DMS114 treated with DMSO at 0.1 percent for 48 hours (cell line): ENCODE measurements at regions not wholly inside any gene's neighbourhood (a gene's known extent, or its start where the extent isn't known, plus 50 kb on each side); places are given as distances from the start of the nearest gene placed in this dataset.

ENCODE experiments used
- DNase-seq: peaks from one replicate; lab custom pipeline; 2025; ENCODE audit not compliant: unreplicated experiment; lab: John Stamatoyannopoulos, UW

DNA sequence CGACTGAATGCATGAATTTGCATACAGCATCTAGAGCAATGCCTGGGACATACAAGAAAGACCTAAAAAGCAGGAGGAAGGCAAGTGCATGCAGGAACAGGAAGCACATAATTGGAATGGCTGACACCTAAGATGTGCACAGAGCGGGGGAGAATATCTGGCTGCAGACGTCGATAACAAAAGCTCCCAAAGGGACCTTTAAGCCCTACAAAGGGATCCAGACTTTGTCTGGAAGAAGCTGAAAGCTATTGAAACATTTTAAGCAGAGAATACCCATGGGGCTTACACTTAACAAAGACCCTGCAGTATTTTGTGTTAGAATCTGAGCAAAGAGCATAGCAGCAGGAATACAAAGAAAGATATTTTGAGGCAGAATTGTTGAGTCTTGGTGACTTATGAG, 107.4 kb upstream of the CLDN10 start:
- DNase-seq: no peak

DNA sequence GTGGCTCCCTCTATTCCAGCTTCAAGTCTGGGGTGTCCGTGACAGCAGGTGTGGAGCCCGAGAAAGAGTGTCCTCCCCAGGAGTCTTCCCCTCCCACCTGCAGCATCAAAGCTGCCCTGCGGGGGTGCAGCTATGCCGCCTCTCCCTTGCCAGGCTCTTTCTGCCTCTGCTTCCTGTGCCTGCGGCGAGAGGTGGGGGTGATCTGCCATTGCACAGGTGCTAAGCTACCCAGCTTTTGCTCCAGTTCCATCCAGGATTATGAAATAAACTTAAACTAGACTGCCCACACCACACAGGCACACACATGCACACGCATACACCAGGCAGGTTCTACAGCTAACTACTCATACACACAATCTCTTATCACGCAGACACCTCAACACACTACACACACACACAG, 104.7 kb upstream of the CLDN10 start:
- DNase-seq: no peak

DNA sequence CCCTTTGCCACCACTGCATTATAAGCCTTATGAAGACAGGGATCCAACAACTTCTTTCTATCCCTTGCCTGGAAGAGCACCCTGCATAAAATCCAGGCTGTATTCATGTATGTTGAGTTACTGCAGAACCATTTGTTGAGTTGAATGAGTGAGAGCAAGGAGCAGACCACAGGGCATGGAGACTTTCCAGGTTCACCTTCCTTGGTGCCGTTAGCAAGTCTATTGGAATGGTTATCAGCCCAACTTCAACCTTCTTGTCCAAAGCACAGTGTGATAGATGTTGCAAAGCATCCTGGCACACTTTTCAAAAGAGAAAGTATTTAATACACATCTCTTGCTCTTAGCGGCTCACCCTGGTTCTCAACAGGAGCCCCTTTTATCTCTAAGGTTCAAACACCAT, 100.9 kb upstream of the CLDN10 start:
- DNase-seq: no peak

DNA sequence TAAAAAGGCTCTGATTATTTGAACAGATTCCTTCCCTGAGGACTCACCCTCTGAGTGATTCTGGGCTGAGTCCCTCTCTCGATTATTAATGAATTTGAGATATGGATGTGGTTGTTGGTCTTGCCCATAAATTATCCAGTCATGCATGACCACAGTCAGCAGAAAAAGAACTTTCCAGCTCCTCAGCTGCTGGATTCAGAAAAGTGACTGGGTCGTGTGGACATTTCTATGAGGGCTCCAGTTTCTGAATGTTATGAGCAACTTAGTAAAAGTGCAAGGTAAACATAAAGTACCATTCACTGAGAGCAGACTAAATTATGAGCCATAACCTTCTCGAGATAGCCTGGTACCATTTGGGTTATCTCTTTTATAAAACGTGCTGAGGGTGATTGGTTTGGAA, 100.1 kb upstream of the CLDN10 start:
- DNase-seq: no peak

DNA sequence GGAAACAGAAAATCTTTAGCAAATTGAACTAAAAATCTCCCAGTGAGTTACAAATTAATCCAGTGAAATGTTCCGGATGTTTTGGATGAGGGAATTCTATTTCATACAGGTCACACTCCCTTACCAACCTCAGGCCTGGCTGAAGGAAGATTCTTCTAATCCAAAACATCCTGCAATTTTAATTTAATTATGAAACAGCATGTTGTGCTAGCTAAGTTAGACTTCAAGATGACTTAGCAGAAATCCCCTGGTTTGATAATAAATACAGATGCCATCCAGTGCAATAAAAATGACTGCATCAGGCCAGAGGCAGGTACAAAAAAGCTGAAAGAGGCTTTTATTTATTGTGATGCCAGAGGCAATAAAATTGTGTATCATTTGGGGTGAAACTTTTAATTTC, 96.7 kb upstream of the CLDN10 start:
- no peak for DNase-seq

DNA sequence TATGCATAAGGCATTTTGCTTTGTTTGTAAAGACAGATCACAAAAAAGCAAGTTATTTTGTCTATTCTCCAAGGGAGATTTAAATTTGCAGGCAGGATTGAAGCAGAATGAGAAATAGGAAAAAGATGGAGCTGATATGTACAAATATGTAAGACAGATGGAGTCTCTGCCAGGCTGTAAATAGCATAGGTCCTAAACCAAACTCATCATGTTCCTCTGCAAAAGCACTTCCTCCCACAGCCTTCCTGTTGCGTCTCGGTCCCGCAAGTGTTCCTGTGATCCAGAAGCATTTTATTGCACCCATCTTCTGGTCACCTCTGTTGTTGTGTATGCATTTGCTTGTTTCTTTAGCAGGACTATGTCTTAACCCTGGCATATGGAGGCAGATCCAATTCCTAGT, 95.7 kb upstream of the CLDN10 start:
- DNase-seq: no peak

DNA sequence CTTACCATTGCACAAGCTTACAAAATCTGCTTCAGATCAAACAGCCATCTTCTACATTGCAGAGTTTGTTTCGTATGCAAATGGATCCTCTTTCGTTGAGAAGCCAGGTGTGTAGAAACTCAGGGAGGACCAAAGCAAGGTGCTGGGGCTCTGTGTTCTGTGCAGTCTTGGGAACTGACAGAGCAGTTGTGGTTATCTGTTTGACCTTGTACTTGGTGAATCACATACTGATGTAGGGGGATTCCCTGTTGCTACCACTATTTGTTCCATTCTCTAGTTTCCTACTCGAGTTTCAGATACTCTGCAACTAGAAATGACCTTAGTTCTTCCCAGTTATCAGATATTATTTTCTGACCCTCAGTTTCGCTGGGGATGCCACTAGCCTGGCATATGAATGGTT, 95.2 kb upstream of the CLDN10 start:
- DNase-seq: no peak

DNA sequence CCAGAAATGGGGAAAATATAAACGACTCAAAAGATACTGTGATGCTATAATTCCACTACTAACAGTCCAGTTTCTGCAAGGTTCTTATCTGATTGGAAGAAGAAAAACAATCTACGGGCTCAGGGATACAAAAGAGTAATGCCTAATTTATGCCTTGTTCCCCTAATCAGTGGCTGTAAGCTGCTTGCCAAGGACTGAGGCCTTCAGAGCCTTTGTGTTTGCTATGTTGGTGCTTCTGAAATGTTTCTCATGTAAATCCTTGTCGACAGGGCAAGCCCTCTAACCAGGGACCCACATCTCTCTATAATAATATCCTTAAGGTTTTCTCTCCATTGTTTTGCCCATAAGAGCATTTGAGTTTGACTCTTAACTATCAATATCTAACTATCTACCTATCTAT, 89.7 kb upstream of the CLDN10 start:
- no peak for DNase-seq

DNA sequence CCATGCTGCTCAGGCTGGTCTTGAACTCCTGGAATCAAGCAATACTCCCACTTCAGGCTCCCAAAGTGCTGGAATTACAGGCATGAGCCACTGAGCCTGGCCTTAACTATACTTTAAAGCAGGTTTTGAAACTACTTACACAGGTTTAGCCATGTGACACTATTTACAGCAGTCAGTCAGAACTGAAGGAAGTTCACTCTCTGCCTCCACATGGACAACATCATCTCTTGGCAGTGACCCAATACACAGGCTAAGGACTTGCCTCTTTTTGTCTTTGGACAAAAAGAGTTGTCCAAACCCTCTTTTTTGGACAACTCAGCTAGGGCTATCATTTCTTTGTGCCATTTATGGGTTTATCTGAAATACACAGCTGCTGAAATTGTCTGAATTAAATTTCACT, 89.0 kb upstream of the CLDN10 start:
- no peak for DNase-seq

DNA sequence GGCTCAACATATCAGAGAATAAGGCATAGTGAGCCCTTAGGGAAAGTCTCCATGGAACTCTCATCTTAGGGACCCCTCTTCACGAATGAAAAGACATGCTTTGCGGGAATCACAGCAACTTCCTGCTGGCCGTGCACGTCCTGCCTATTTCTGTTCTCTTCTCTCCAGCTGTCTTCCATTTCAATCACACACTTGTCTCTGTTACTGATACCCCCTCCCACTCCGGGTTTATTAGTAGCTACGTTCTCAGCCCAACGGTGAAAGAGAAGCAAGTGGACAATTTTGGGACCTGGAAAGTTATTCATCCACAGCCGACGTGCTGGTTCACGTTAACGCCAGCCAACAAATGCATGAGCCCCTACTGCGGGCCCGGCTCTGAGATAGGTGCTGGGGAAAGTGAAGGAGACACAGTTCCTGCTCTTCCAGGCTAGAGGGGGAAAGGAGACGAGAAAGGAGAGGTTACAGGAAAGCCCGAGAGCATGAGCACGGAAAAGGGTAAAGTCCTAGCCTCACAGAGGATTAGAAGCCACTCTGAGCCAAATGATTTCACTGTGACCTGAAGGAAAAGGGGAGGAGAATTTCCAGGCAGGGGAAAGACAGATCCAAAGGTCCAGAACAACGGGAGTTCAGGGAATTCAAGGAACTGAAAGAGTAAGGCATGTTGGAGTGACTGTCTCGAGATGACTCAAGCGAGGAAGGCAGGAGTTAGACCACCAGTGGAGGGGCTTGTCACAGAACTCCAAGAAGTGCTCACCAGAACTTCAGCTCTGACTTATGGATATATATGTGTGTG, 81.8 kb upstream of the CLDN10 start:
- no peak for DNase-seq

DNA sequence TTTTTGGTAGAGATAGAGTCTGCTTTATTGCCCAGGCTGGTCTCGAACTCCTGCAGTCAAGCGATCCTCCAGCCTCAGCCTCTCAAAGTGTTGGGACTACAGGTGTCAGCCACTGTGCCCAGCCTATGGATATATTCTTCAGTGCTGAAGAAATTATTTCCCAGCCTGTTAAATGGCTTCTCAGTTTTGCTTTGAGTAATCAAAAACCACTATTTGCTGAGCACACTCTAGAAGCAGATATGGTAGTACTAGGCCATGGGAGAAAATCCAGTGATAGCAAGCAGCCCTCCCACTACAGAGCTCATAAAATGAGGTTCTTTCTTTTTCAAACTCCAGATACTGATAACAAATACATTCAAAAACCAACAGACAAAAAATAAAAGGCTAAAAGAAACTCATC, 80.6 kb upstream of the CLDN10 start:
- no peak for DNase-seq

DNA sequence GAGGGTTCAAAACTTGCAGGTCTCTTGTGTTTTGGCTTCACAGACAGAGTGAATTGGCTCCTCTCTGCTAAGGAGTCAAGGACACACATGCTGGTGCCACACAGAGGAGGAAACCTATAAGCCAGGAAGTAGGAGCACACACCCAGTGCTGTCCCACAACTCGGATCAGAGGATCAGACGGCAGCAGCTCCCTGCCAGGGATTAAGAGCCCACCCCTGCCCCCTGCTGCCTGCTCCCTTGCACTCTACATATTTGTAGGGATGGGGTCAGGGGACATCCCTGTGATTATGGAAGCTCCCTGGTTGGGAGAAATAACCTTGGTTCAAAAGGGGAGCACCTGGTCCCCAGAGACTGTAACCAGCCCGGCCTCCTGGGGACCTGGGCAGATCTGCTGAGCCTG, 77.5 kb upstream of the CLDN10 start:
- no peak for DNase-seq

DNA sequence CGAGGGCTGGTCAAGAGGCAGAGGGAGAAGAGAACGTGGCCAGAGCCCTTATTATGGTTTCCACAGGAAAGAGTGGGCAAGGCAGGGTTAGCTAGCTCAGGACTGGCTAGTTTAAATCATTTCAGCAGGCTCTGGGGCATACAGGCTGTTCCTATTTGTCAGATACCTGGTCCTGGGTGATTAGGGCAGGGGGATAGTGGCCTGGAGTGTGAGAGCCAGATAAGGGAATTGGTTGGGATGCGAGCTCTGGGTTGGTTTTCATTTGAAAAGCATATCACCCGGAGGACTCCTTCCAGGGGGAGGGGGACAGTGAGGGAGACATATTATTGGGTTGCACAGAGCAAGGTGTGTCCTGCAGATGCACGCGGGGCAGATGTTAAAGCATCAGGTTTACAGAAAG, 75.3 kb upstream of the CLDN10 start:
- DNase-seq: no peak

DNA sequence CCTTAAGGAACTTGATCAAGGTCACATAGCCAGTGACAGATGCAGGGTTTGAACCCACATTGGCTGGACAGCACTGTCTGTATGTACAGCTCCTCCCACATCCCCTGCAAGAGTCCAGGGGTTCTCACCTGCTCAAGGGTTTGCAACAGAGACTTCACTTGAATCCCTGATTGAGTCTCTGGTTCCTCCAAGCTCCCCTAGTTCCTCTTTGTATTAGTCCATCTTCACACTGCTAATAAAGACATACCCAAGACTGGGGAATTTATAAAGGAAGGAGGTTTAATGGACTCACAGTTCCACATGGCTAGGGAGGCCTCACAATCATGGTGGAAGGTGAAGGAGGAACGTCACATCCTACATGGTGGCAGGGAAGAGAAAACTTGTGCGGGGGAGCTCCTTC, 72.8 kb upstream of the CLDN10 start:
- DNase-seq: no peak

DNA sequence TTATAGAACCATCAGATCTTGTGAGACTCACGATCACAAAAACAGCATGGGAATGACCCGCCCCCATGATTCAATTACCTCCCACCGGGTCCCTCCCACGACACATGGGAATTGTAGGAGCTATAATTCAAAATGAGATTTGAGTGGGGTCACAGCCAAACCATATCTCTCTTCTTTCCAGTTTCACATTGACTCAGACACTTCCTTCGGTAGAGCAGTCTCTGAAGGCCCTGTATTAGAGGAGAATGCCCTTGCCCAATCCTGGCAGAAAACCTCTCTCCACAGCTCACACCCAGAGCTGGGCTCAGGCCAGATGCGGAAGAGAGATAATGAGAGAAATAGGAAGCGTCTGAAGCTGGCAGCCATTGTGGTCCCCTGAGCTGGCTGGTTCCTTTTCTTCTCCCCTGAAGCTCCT, 72.4 kb upstream of the CLDN10 start:
- no peak for DNase-seq

DNA sequence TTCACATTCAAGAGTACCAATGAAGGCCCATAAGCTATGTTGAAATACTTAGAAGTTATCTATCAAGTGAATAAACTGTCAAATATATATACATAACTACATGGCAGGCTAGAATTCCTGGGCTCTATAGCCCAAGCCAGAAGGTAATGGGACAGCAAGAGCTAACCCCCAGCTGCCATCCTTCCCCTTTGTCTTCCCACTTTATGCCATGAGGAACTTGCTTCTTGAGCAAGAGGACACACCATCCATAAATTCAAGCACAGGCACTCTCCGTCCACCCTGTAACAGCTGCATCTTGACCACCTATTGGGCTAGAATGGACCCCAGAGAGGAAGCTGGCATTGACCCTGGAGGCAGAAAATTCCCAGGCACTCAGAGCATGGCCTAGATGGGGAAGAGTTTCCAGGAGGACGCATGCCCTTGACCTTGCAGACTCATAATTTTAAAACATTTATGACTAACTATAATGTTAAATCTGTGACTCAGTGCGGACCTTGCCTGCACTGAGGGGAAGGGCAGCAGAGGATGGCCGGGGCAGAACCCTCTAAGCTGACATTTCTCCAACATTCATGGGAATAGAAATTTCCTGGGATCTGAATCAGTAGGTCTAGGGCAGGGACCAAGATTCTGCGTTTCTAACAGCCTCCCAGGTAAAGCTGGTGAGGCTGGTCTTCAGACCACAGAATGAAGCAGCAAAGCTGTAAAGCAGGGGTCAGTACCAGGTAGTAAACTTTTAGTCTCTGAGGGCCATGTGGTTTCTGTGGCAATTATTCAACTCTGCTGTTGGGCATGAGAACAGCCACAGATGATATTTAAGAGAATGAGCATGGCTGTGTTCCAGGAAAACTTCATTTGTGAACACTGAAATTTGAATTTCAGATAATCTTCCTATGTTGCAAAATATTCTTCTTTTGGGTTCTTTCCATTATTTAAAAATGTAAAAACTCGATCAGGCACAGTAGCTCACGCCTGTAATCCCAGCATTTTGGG, 71.4 kb upstream of the CLDN10 start:
- no peak for DNase-seq

DNA sequence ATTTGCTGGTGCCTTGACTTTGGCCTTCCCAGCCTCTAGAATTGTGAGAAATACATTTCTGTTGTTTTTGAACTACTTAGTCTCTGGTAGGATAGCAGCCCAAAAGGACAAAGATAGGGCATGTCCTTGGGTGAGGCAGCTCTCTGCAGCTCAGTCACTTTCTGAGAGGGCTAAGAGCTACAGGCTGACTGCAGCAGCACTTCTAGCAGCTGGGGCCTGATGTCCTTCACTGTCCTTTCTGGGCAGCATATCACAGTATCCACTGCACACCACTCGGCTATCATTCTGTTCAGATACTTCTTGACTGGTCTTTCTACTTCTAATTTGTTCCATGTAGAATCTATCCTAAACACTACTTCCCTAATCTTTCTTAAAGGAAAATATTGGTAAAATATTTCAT, 68.5 kb upstream of the CLDN10 start:
- no peak for DNase-seq

DNA sequence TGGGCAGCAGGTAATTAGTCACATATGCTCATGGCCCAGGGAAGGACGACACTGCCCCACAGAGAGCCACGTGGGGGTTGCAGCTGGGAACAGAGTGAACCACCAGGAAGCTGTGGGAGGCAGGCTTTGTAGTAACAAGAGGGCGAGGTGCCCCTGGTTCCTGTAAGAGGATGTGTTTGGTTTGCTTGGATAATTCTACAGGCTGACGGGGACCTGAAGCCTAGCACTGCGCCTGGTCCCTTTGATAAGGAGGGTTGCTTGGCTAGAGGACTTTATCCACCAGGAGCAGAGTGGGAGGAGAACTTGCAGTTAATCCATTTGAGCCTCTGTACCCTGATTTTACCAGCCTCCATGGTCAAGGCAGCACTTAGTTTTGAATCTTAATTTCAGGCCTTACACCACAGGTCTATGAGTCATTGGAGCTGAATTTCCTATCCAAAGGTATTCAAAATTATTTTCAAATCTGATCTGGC, 67.4 kb upstream of the CLDN10 start:
- DNase-seq: no peak

DNA sequence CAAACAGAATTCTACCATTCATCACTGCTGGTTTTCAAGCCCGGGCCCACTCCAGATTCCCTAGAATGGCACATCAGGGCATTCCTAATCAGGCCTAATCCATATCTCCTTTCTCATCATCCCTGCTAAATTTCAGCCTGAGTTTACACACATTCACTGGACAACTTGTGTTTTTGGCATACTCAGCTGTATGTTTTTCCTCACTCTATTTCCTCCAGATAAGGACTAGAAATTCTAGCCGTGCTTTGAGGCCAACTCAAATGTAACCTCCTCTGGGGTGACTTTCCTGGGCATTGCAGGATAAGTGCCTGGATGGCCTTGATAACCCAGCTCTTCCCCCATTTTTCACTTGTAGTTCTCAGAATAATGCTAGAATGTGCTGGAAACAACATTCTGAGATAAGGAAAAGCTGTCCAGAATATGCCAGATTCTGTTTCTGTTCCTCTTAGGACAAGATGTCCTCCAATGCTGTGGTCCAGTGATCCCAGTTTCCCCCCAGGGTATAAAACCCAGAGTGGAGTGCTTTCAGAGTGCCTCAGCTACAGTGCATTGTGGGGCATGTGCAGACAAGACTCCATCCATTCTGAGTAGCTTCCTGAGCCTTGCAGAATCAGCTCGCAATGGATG, 66.9 kb upstream of the CLDN10 start:
- no peak for DNase-seq

DNA sequence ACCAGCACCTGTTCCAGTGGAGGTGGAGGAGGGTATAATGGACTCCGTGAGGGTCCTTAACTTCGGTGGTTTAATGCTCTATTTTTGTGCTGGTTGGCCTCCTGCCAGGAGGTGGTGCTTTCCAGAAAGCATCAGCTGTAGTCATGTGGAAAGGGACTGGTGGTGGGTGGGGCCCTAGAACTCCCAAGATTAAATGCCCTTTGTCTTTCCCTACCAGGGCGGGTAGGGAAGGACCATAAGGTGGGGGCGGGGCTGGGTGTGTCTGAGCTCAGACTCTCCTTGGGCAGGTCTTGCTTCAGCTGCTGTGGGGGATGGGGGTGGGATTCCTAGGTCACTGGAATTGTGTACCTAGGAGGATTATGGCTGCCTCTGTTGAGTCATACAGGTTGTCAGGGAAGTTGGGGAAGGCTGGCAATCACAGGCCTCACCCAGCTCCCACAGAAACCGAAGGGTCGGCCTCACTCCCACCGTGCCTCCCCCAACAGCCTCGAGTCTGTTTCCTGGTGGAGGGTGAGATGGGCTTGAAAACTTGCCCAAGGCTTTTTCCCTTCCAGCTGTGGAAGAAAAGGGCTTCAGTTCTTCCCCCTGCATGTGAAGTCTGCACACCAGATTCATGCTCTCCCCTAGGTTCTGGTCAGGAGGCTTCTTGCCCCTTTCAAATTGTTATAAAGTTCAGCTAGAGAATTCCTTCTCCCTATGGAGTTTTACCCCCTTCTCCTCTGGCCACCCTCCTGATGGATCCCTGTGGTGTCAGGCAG, 60.3 kb upstream of the CLDN10 start:
- DNase-seq: no peak
